ENCODE measurements at regions not wholly inside any gene's neighbourhood (a gene's known extent, or its start where the extent isn't known, plus 50 kb on each side); places are given as distances from the start of the nearest gene placed in this dataset.
"Not testable (repeated sequence)": the region's sequence is repeated elsewhere in the genome, so short reads cannot be mapped to it uniquely, and the experiment has no call there.

DNA sequence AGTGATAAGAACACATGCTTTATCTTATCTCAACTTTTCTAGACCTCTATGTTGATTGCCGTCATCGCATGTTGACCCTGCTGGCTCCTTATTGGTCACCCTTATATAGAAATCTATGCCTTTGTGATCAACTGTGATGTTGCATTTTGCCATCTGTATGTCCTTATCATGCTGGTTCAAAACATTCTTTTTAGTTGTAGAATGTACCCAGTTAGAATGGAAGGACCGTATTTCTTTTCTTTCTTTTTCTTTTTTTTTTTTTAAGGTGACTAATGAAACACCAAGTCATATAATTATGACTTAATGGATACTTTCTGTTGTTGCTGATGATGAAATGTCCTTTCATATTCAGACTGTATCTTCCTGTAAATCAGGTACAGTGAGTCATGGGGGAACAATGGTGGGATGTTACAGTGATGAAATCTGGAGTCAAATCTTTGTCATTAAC lies 145.9 kb upstream of the CITED2 start:
- DNase-seq (ENCODE audit: insufficient read length, low spot score) = no peak
- TF ChIP-seq POLR2A (IDR thresholded peaks at IDR 0.05; ENCODE audit: low read depth, low read length) = no peak
- no peak for FAIRE-seq

- TF ChIP-seq POLR2A (IDR thresholded peaks at IDR 0.05; ENCODE audit: low read depth, low read length) = no peak
- DNase-seq (ENCODE audit: insufficient read length, low spot score) (no peak), FAIRE-seq (no peak)
These were observed 145.2 kb upstream of the CITED2 start for GRCh38 chr6:139519571-139520031.

GRCh38 chr6:139519097-139519496 lies 144.6 kb upstream of the CITED2 start:
- DNase-seq (ENCODE audit: insufficient read length, low spot score) (no peak), FAIRE-seq (no peak)
- TF ChIP-seq POLR2A (IDR thresholded peaks at IDR 0.05; ENCODE audit: low read depth, low read length) = no peak

DNA sequence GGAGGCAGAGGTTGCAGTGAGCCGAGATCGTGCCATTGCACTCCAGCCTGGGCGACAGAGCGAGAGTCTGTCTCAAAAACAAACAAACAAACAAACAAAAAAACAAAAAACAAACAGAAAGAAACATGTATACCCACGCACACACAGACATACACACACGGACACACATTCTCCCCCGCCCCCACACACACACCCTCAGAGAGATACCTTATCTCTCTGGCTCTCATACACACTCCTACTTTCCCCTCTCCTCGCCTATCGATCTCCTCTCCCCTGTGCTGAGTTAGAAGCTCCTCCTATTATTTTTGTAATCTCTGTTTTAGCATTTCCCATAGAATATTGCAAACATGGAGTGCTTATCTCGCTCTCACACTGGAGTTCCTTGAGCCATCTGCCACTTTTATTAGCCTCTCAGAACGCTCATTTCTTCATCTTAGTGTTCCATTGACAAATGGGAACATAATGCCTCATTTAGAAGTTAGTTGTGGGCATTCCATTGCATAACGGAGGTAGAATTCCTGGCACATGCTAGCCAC lies 144.2 kb upstream of the CITED2 start:
- FAIRE-seq (no peak), DNase-seq (ENCODE audit: insufficient read length, low spot score) (no peak)
- no peak for TF ChIP-seq POLR2A (IDR thresholded peaks at IDR 0.05; ENCODE audit: low read depth, low read length)

- FAIRE-seq; DNase-seq (ENCODE audit: insufficient read length, low spot score): not testable (repeated sequence)
These were observed 143.6 kb upstream of the CITED2 start for GRCh38 chr6:139517998-139518555.

GRCh38 chr6:139515511-139515910 lies 141.1 kb upstream of the CITED2 start:
- DNase-seq (ENCODE audit: insufficient read length, low spot score) (no peak), FAIRE-seq (no peak)
- TF ChIP-seq POLR2A (IDR thresholded peaks at IDR 0.05; ENCODE audit: low read depth, low read length) = no peak

DNA sequence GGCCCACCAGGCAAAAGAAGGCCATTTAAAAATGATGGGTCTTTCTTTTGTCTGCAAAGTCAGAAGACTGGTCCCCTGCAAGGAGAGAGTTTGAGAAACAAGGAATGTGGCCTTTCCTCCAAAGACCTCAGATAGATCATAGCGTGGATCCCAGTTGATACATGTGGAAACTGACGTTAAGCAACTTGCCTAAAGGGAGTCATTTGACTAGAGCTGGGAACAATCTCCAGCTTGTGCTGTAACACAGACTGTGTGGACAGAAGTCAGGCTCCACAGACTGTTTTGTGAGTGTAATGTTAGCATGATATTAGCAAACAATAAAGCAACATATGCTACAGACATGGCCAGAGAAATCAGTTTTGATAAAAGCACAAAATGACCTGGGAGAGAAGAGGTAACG lies 140.4 kb upstream of the CITED2 start:
- FAIRE-seq (no peak), DNase-seq (ENCODE audit: insufficient read length, low spot score) (no peak)
- TF ChIP-seq POLR2A (IDR thresholded peaks at IDR 0.05; ENCODE audit: low read depth, low read length) = no peak

DNA sequence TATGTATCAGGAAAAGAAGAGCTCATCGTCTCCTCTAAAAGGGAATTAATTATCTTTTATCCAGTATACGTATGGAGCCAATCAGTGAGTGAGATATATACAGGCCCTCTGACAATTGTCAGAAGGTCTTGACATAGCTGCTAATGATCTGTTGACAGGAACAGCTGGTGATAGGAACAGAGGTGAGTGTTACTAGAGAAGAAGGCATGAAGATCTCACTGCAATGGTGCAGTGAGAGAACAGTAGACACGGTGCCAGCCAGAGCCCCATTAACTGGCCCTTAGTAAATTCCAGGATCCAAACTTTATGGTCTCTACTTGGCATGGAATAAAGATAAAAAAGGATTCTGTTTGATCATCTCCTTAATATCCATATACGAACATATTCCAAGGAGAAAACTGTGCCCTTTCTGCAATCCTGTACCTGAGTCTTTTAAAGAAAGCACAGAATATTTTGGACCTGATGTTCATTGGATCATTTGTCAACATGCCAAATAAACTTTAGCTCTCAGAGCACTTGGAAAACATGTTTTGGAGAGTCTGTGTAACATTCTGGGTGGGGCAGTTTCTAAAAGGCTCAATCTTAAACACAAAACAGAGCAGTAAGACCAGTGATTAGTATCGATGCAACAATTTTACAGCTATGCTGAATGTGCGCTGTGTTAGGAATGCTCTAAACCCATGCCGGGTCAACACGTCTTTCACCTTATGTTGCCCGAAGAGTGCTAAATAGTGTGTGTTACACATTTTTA lies 135.8 kb upstream of the CITED2 start:
- FAIRE-seq = no peak
- DNase-seq (ENCODE audit: insufficient read length, low spot score) = no peak
- no peak for TF ChIP-seq POLR2A (IDR thresholded peaks at IDR 0.05; ENCODE audit: low read depth, low read length)

DNA sequence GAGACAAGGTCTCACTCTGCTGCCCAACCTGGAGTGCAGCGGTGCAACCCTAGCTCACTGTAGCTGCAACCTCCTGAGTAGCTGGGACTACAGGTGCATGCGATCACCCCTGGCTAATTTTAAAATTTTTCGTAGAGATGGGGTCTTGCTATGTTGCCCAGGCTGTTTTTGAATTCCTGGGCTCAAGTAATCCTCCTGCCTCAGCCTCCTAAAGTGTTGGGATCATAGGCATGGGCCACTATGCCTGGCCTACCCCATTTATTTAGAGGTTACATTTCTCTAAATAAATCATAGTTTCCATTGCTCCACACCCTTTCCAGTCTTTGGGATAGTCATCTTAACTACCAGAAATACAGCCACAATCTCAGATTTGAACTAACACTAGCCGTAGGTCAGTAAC lies 134.7 kb upstream of the CITED2 start:
- DNase-seq (ENCODE audit: insufficient read length, low spot score) (no peak), FAIRE-seq (no peak)
- TF ChIP-seq POLR2A (IDR thresholded peaks at IDR 0.05; ENCODE audit: low read depth, low read length) = no peak

GRCh38 chr6:139508576-139508975 lies 134.1 kb upstream of the CITED2 start:
- TF ChIP-seq POLR2A (IDR thresholded peaks at IDR 0.05; ENCODE audit: low read depth, low read length) = no peak
- no peak for DNase-seq (ENCODE audit: insufficient read length, low spot score)
- no peak for FAIRE-seq

DNA sequence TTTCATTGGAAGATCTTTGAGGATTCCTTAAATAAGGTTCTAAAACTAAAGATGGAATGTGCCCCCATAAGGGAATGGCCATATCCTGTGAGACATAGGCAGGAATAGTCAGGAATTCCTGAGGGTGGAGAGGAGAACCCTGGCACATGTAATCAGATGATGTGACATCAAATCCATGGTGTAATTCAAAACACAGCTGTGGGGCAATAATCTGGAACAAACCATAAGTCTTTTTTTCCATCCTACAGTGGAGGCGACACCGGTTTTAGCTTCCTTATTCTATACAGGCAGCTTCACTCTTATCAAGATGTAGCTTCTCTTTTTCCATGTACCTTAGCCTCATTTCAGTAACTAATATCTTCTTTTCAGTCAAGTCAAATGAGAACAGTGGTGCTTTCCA lies 133.6 kb upstream of the CITED2 start:
- no peak for TF ChIP-seq POLR2A (IDR thresholded peaks at IDR 0.05; ENCODE audit: low read depth, low read length)
- no peak for DNase-seq (ENCODE audit: insufficient read length, low spot score)
- no peak for FAIRE-seq

- no peak for FAIRE-seq
These were observed 126.5 kb upstream of the CITED2 start for GRCh38 chr6:139500977-139501376.

GRCh38 chr6:139498715-139499114 lies 124.3 kb upstream of the CITED2 start:
- no peak for FAIRE-seq
- TF ChIP-seq POLR2A (IDR thresholded peaks at IDR 0.05; ENCODE audit: low read depth, low read length) = no peak
- no peak for DNase-seq (ENCODE audit: insufficient read length, low spot score)

More at GRCh38 chr6:139500977-139501376, 126.5 kb upstream of the CITED2 start:
- DNase-seq (ENCODE audit: insufficient read length, low spot score) = no peak
- TF ChIP-seq POLR2A (IDR thresholded peaks at IDR 0.05; ENCODE audit: low read depth, low read length) = no peak

GRCh38 chr6:139497345-139497961 lies 123.0 kb upstream of the CITED2 start:
- FAIRE-seq (no peak), DNase-seq (ENCODE audit: insufficient read length, low spot score) (no peak)
- TF ChIP-seq POLR2A (IDR thresholded peaks at IDR 0.05; ENCODE audit: low read depth, low read length) = no peak

Measured in H54 (cell line).